KG1 (cell line): ENCODE measurements at regions not wholly inside any gene's neighbourhood (a gene's known extent, or its start where the extent isn't known, plus 50 kb on each side); places are given as distances from the start of the nearest gene placed in this dataset.

Experiments
- DNase-seq: peaks from one replicate; lab custom pipeline; 2025; lab: John Stamatoyannopoulos, UW

DNA sequence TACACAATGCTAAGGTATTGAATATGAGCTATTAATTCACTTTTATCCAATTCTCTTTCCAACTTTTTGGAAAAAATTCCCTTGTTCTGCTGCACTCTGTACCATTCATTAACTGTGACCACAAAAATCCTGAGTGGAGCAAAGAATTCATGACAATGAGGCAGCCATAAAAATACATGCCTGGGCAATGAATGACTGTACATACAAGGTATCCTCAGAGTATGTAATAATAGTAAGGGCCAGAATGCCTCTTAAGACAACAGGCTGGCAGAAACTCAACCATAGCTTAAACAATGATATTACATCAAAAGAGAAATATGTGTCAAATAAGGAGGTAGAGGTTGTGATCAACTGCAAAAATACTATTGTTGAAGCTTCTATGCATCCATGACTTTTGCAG is 74.7 kb upstream of the CA10 start:
- no peak for DNase-seq

DNA sequence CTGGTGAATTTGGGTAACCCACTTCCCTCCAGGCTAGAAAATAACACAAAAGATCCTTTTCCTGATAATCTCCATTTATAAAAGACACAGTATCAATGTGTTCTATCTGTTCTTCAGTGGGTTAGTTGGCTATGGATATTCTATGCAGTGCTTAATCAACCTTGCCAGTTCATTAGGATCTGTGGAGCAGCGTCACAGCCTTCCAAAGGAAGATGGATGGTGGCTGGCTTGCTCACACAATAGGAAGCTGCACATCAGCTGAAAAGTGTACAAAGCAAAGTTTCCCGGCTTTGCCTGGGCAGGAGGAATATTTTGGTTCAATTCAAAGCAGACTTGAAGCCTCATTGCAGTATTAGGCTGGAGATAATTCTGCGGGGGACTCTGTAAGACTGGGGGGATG is 70.3 kb upstream of the CA10 start:
- no peak for DNase-seq

DNA sequence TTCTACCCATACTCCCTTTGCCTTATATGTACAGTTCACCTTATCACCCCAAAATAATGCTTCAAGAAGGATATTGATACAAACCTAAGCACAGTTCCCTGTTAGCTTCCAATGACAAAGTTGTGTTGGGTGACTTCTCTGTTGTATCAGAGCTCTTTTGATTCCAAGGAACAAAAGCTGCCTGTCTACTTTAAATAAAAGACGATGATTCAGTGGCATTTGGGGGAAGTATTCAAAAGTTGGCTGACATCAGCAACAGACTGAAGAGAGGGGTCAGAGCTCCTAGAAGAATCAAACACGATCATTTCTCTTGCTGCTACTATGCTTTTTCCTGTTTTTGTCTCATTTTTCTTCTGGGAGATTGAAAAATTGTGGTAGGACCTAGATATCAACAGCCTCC is 69.4 kb upstream of the CA10 start:
- DNase-seq: no peak

DNA sequence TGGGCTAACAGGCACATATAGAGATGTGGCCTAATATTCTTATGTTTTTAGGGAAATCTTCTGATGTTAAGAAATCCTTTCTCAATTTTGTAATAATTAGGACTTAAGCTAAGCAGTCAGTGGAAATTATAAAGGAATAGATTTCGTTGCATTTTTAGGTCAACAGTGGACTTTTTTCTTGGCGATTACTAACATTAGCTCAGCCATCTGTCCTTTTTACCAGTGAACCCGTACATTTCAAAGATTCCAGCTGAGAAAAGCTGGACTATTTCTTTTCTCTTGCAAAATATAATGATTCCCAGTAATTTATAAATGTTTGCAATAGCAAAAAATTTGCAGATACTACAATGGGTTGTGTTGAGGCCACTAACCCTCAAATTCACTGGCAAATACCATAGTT is 54.9 kb upstream of the CA10 start:
- DNase-seq: no peak

DNA sequence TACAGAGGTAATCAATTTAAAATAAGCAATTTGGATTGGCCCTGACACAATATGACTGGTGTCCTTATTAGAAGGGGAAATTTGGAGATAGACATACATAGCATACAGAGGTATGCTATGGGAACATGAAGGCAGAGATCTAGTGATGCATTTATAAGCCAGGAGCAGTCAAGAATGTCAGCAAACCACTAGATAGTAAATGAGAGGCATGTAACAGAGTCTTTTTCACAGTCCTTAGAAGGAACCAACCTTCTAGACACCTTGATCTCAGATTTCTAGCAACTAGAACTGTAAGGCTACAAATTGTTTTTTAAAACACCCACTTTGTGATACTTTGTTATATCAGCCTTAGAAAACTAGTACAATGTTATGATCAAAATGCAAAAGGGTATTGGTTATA is 54.3 kb upstream of the CA10 start:
- DNase-seq: no peak

DNA sequence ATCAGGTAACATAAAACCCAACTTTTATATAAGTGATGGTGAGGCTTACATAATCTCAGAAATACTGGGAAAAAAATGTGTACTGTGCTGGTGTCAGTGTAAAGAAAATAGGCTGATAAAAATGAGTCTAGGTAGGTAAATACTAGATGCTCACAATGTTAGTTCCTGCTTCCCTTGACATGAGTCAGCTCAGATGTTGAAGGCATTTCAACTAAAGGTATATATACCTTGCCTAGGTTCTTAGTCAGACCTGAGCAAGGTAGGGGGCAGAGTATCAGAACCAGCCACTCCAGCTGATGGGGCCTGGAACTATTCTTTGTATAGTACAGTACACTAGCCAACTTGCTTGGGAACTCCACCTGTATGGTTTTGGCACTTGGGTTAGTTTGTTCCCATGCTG is 51.0 kb upstream of the CA10 start:
- DNase-seq: no peak
